Right cardiac atrium (tissue), 5 donors: ENCODE measurements at regions not wholly inside any gene's neighbourhood (a gene's known extent, or its start where the extent isn't known, plus 50 kb on each side); places are given as distances from the start of the nearest gene placed in this dataset.

Experiments
- ATAC-seq, 2 donors: fragments of 200-7000 bp; cut with Tn5 transposase; one replicate each; pipeline versions ENCODE4 v1.8.0 to v1.9.1; 2020; ENCODE audit warnings: moderate library complexity in 2 of 2, mild to moderate bottlenecking in 1 of 2
- DNase-seq, 3 donors: peaks; one replicate each; pipeline ENCODE4 v3.0.0-alpha.2; 2020
- H3K27ac ChIP-seq: one replicate; pipeline ENCODE4 v1.5.1; 2013; ENCODE audit warnings: mild to moderate bottlenecking, low read length, control low read depth, moderate library complexity
- H3K27me3 ChIP-seq: one replicate; pipeline ENCODE4 v1.6.1; 2013; ENCODE audit not compliant: control insufficient read depth, insufficient read depth
- H3K4me1 ChIP-seq: one replicate; pipeline ENCODE4 v1.6.1; 2013; ENCODE audit warnings: low read length; ENCODE audit not compliant: control insufficient read depth, insufficient read depth
- H3K4me3 ChIP-seq: one replicate; pipeline ENCODE4 v1.5.1; 2013; ENCODE audit warnings: low read length, control low read depth
- H3K9me3 ChIP-seq: one replicate; pipeline ENCODE4 v1.6.1; 2013; ENCODE audit warnings: low read length; ENCODE audit not compliant: control insufficient read depth
- WGBS: extraction: QIAGEN DNeasy Blood & Tissue Kit; methylation state at CpG from one replicate; pipeline ENCODE4 v1.1.7; 2013; 5-methylcytosine and 5-hydroxymethylcytosine counted together
- intact Hi-C, 4 donors: fragments of 100-400 bp; cut with DNase I; formaldehyde crosslinking; loops; one replicate each; pipeline versions ENCODE4 v1.11.0 to v1.14.0; 2022 to 2023
- donor health status: healthy with polysubstance abuse.
- donor health status: DM: no; HTN: yes; CAD: no.
- donor health status: DM: no; HTN: no; CAD: no.
- donor health status: DM: no; HTN: yes; CAD: no; lungs with severe emphysema.
- donor health status: DM: yes; HTN: yes; CAD: no.

- peaks cover 3% of the 10 kb centered on the region for H3K4me1 ChIP-seq
- DNase-seq (no peak), ATAC-seq (peak; percentile 38)
- H3K9me3 ChIP-seq = no peaks in the 10 kb centered on the region
- no peak overlapping the region for H3K27ac ChIP-seq
- intact Hi-C loops = no loop called here
- 68% methylated on average over 1 of the region's 1 CpG for WGBS
- H3K4me3 ChIP-seq = no peak overlapping the region
- no peaks in the 10 kb centered on the region for H3K27me3 ChIP-seq
Measured at GRCh38 chr5:173795601-173796000, 92.5 kb upstream of the CPEB4 start.

- Histone ChIP-seq H3K4me3 (no peak overlapping the region), H3K9me3 (no peaks in the 10 kb centered on the region), H3K4me1 (peaks cover 3% of the 10 kb centered on the region), H3K27ac (no peak overlapping the region), H3K27me3 (no peaks in the 10 kb centered on the region)
- 67% methylated on average over 9 of the region's 9 CpGs for WGBS
- intact Hi-C loops = no loop called here
- ATAC-seq = no peak
- DNase-seq = no peak
Measured at GRCh38 chr5:173796721-173797495, 91.2 kb upstream of the CPEB4 start.

- Histone ChIP-seq H3K4me1 (peaks cover 3% of the 10 kb centered on the region), H3K4me3 (no peak overlapping the region), H3K9me3 (no peaks in the 10 kb centered on the region), H3K27me3 (no peaks in the 10 kb centered on the region), H3K27ac (no peak overlapping the region)
- peak in 1 of 2 donors; percentile 67 for ATAC-seq
- WGBS = 86% methylated on average over 4 of the region's 4 CpGs
- intact Hi-C loops = no loop called here
- DNase-seq = no peak
Measured at GRCh38 chr5:173798127-173798810, 89.9 kb upstream of the CPEB4 start.

GRCh38 chr5:173800340-173800739, 87.8 kb upstream of the CPEB4 start:
- no peak overlapping the region for H3K27ac ChIP-seq
- no peak overlapping the region for H3K4me3 ChIP-seq
- no peak for DNase-seq
- H3K4me1 ChIP-seq = no peaks in the 10 kb centered on the region
- WGBS = 54% methylated on average over 8 of the region's 8 CpGs
- no peaks in the 10 kb centered on the region for H3K27me3 ChIP-seq
- H3K9me3 ChIP-seq = no peaks in the 10 kb centered on the region
- intact Hi-C loops = no loop called here
- ATAC-seq = no peak

- H3K9me3 ChIP-seq = no peaks in the 10 kb centered on the region
- no peak for ATAC-seq
- H3K27ac ChIP-seq = no peak overlapping the region
- no peaks in the 10 kb centered on the region for H3K27me3 ChIP-seq
- DNase-seq = no peak
- H3K4me3 ChIP-seq = no peak overlapping the region
- no peaks in the 10 kb centered on the region for H3K4me1 ChIP-seq
- intact Hi-C loops = no loop called here
- WGBS = 94% methylated on average over 8 of the region's 8 CpGs
Measured at GRCh38 chr5:173801006-173801405, 87.1 kb upstream of the CPEB4 start.

GRCh38 chr5:173802670-173803165, 85.4 kb upstream of the CPEB4 start:
- peak; percentile 34 to 60 for ATAC-seq

GRCh38 chr5:173804579-173804978, 83.6 kb upstream of the CPEB4 start:
- Histone ChIP-seq H3K9me3 (no peaks in the 10 kb centered on the region), H3K27ac (no peak overlapping the region), H3K4me3 (no peak overlapping the region), H3K4me1 (no peaks in the 10 kb centered on the region), H3K27me3 (no peaks in the 10 kb centered on the region)
- DNase-seq (no peak), ATAC-seq (no peak)
- intact Hi-C loops = no loop called here
- WGBS = 88% methylated on average over 7 of the region's 7 CpGs

More at GRCh38 chr5:173802670-173803165, 85.4 kb upstream of the CPEB4 start:
- no peaks in the 10 kb centered on the region for H3K9me3 ChIP-seq
- H3K4me3 ChIP-seq = no peak overlapping the region
- WGBS = 59% methylated on average over 7 of the region's 7 CpGs
- H3K27ac ChIP-seq = no peak overlapping the region
- peak; percentile 50 to 76 (median 73) for DNase-seq
- H3K4me1 ChIP-seq = no peaks in the 10 kb centered on the region
- no peaks in the 10 kb centered on the region for H3K27me3 ChIP-seq
- intact Hi-C loops = no loop called here

- ATAC-seq (no peak), DNase-seq (no peak)
- H3K4me1 ChIP-seq = no peaks in the 10 kb centered on the region
- no peak overlapping the region for H3K27ac ChIP-seq
- no peaks in the 10 kb centered on the region for H3K27me3 ChIP-seq
- WGBS = 82% methylated on average over 7 of the region's 7 CpGs
- no peak overlapping the region for H3K4me3 ChIP-seq
- intact Hi-C loops = no loop called here
- H3K9me3 ChIP-seq = no peaks in the 10 kb centered on the region
Measured at GRCh38 chr5:173806270-173807035, 81.7 kb upstream of the CPEB4 start.

GRCh38 chr5:173807181-173807655, 80.9 kb upstream of the CPEB4 start:
- intact Hi-C loops = no loop called here
- 88% methylated on average over 17 of the region's 17 CpGs for WGBS
- no peak for DNase-seq
- Histone ChIP-seq H3K4me1 (no peaks in the 10 kb centered on the region), H3K27me3 (no peaks in the 10 kb centered on the region), H3K9me3 (no peaks in the 10 kb centered on the region), H3K27ac (no peak overlapping the region), H3K4me3 (no peak overlapping the region)
- ATAC-seq = no peak

- 80% methylated on average over 9 of the region's 9 CpGs for WGBS
- no peaks in the 10 kb centered on the region for H3K27me3 ChIP-seq
- DNase-seq = no peak
- ATAC-seq = peak; percentile 47 to 50
- no peak overlapping the region for H3K27ac ChIP-seq
- no peaks in the 10 kb centered on the region for H3K9me3 ChIP-seq
- H3K4me3 ChIP-seq = no peak overlapping the region
- intact Hi-C loops = no loop called here
- H3K4me1 ChIP-seq = no peaks in the 10 kb centered on the region
Measured at GRCh38 chr5:173808079-173808808, 79.9 kb upstream of the CPEB4 start.
